ENCODE measurements at regions not wholly inside any gene's neighbourhood (a gene's known extent, or its start where the extent isn't known, plus 50 kb on each side); places are given as distances from the start of the nearest gene placed in this dataset.
"Not testable (repeated sequence)": the region's sequence is repeated elsewhere in the genome, so short reads cannot be mapped to it uniquely, and the experiment has no call there.

- Histone ChIP-seq H3K36me3 (ENCODE audit: control insufficient read depth, insufficient read depth, low read length) (no peaks in the 10 kb centered on the region), H3K9me3 (ENCODE audit: control insufficient read depth, low read length) (no peaks in the 10 kb centered on the region), H3K4me3 (ENCODE audit: extremely low read depth, insufficient read depth, low read length, poor library complexity, severe bottlenecking) (no peak overlapping the region), H3K27ac (ENCODE audit: low read depth, low read length, severe bottlenecking) (no peak overlapping the region), H3K4me1 (ENCODE audit: control insufficient read depth, insufficient read depth, low read length, poor library complexity, severe bottlenecking) (no peaks in the 10 kb centered on the region)
- no CpG with 5 or more reads among the region's 1 CpG for whole genome bisulfite sequencing, 2 experiments (ENCODE audit: insufficient coverage in 2 of 2)
These were observed 298.3 kb upstream of the ERCC4 start for GRCh38 chr16:13621639-13622038.

- no peak overlapping the region for H3K4me3 ChIP-seq (ENCODE audit: extremely low read depth, insufficient read depth, low read length, poor library complexity, severe bottlenecking)
- H3K27ac ChIP-seq (ENCODE audit: low read depth, low read length, severe bottlenecking): no peak overlapping the region
- H3K9me3 ChIP-seq (ENCODE audit: control insufficient read depth, low read length): no peaks in the 10 kb centered on the region
- WGBS, 2 experiments (ENCODE audit: insufficient coverage in 2 of 2): 84 to 86% methylated on average over 2 to 4 of the region's 4 CpGs
- H3K36me3 ChIP-seq (ENCODE audit: control insufficient read depth, insufficient read depth, low read length): no peaks in the 10 kb centered on the region
- H3K4me1 ChIP-seq (ENCODE audit: control insufficient read depth, insufficient read depth, low read length, poor library complexity, severe bottlenecking): no peaks in the 10 kb centered on the region
These were observed 291.8 kb upstream of the ERCC4 start for GRCh38 chr16:13628156-13628555.

DNA sequence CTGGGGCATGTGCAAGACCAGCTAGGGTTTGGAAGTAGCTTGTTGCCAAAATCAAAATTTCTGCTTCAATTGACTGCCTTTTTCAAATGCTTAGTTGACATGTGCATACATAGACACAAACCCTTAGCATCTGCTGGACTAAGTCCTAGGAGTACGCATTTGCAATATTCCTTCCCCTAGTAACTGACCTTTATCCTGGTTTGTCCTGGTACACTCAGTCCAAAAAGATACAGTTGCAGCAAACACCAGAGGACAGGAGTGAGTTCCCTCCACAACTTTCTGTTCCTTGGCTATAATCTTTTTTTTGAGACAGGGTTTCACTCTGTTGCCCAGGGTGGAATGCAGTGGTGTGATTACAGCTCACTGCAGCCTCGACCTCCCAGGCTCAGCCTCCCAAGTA lies 290.2 kb upstream of the ERCC4 start:
- no peaks in the 10 kb centered on the region for H3K9me3 ChIP-seq (ENCODE audit: control insufficient read depth, low read length)
- H3K36me3 ChIP-seq (ENCODE audit: control insufficient read depth, insufficient read depth, low read length): no peaks in the 10 kb centered on the region
- no peaks in the 10 kb centered on the region for H3K4me1 ChIP-seq (ENCODE audit: control insufficient read depth, insufficient read depth, low read length, poor library complexity, severe bottlenecking)
- WGBS, 2 experiments (ENCODE audit: insufficient coverage in 2 of 2): 100% methylated on average over 2 of the region's 2 CpGs
- H3K4me3 ChIP-seq (ENCODE audit: extremely low read depth, insufficient read depth, low read length, poor library complexity, severe bottlenecking): no peak overlapping the region
- H3K27ac ChIP-seq (ENCODE audit: low read depth, low read length, severe bottlenecking): no peak overlapping the region

GRCh38 chr16:13630374-13630773 lies 289.6 kb upstream of the ERCC4 start:
- no peak overlapping the region for H3K27ac ChIP-seq (ENCODE audit: low read depth, low read length, severe bottlenecking)
- H3K4me3 ChIP-seq (ENCODE audit: extremely low read depth, insufficient read depth, low read length, poor library complexity, severe bottlenecking): no peak overlapping the region
- no peaks in the 10 kb centered on the region for H3K36me3 ChIP-seq (ENCODE audit: control insufficient read depth, insufficient read depth, low read length)
- H3K9me3 ChIP-seq (ENCODE audit: control insufficient read depth, low read length): no peaks in the 10 kb centered on the region
- 80% methylated on average over 1 of the region's 5 CpGs; no CpG with 5 or more reads in 1 of the 2 experiments for WGBS, 2 experiments (ENCODE audit: insufficient coverage in 2 of 2)
- no peaks in the 10 kb centered on the region for H3K4me1 ChIP-seq (ENCODE audit: control insufficient read depth, insufficient read depth, low read length, poor library complexity, severe bottlenecking)

GRCh38 chr16:13631213-13631767 lies 288.7 kb upstream of the ERCC4 start:
- no peak overlapping the region for H3K4me3 ChIP-seq (ENCODE audit: extremely low read depth, insufficient read depth, low read length, poor library complexity, severe bottlenecking)
- H3K36me3 ChIP-seq (ENCODE audit: control insufficient read depth, insufficient read depth, low read length): no peaks in the 10 kb centered on the region
- no peaks in the 10 kb centered on the region for H3K9me3 ChIP-seq (ENCODE audit: control insufficient read depth, low read length)
- whole genome bisulfite sequencing, 2 experiments (ENCODE audit: insufficient coverage in 2 of 2): 94 to 95% methylated on average over 2 of the region's 2 CpGs
- no peak overlapping the region for H3K27ac ChIP-seq (ENCODE audit: low read depth, low read length, severe bottlenecking)
- H3K4me1 ChIP-seq (ENCODE audit: control insufficient read depth, insufficient read depth, low read length, poor library complexity, severe bottlenecking): no peaks in the 10 kb centered on the region

DNA sequence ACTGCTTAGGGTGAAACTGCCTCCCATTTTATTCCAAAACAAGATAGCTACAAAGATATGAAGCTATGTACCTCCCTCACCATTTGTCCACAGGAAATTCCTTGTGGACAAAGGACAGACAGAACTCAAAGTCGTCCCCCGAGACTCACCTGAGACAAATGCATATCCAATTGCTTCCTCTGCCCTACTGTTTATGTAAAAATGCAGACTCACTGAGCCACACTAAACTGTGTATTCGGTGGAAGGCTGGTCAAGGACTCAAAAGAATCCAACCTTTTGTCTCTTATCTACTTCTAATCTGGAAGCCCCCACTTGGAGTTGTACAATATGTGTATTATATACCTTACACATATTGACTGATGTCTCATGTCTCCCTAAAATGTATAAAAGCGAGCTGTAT lies 288.0 kb upstream of the ERCC4 start:
- no peaks in the 10 kb centered on the region for H3K9me3 ChIP-seq (ENCODE audit: control insufficient read depth, low read length)
- no peaks in the 10 kb centered on the region for H3K4me1 ChIP-seq (ENCODE audit: control insufficient read depth, insufficient read depth, low read length, poor library complexity, severe bottlenecking)
- no peaks in the 10 kb centered on the region for H3K36me3 ChIP-seq (ENCODE audit: control insufficient read depth, insufficient read depth, low read length)
- H3K4me3 ChIP-seq (ENCODE audit: extremely low read depth, insufficient read depth, low read length, poor library complexity, severe bottlenecking): no peak overlapping the region
- 69 to 74% methylated on average over 2 to 4 of the region's 4 CpGs for WGBS, 2 experiments (ENCODE audit: insufficient coverage in 2 of 2)
- no peak overlapping the region for H3K27ac ChIP-seq (ENCODE audit: low read depth, low read length, severe bottlenecking)

DNA sequence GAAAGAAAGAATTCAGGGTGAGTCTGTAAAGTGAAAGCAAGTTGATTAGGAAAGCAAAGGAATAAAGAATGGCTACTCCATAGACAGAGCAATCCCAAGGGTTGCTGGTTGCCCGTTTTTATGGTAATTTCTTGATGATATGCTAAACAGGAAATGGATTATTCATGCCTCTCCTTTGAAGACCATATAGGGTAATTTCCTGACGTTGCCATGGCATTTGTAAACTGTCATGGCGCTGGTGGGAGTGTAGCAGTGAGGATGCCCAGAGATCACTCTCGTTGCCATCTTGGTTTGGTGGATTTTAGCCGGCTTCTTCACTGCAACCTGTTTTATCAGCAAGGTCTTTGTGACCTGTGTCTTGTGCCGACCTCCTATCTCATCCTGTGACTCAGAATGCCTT lies 287.4 kb upstream of the ERCC4 start:
- H3K4me1 ChIP-seq (ENCODE audit: control insufficient read depth, insufficient read depth, low read length, poor library complexity, severe bottlenecking); H3K36me3 ChIP-seq (ENCODE audit: control insufficient read depth, insufficient read depth, low read length); H3K4me3 ChIP-seq (ENCODE audit: extremely low read depth, insufficient read depth, low read length, poor library complexity, severe bottlenecking); H3K27ac ChIP-seq (ENCODE audit: low read depth, low read length, severe bottlenecking); H3K9me3 ChIP-seq (ENCODE audit: control insufficient read depth, low read length): not testable (repeated sequence)
- WGBS, 2 experiments (ENCODE audit: insufficient coverage in 2 of 2): 89 to 96% methylated on average over 3 to 5 of the region's 6 CpGs

DNA sequence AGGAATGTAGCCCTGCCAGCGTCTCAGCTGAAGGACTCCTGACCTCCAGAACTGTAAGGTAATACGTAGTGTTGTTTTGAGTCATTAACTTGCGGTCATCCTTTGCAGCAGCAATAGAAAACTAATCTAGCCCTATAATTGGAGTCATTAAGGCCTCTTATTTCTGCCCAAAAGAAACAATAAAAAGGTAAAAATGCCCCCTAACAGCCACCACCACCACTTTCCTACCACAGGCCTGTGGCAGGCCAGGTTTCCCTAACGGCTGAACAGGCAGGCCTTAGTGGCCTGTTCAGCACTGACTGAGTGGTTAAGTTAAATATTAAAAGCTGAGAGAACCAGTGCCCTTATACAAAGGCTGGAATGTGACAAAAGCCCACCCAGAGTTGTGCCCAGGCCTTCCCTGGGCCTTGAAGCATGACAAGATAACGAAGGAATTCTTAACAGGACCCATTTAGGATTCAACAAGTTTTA lies 286.5 kb upstream of the ERCC4 start:
- WGBS, 2 experiments (ENCODE audit: insufficient coverage in 2 of 2): 56 to 100% methylated on average over 1 of the region's 5 CpGs
- H3K9me3 ChIP-seq (ENCODE audit: control insufficient read depth, low read length): no peaks in the 10 kb centered on the region
- H3K4me1 ChIP-seq (ENCODE audit: control insufficient read depth, insufficient read depth, low read length, poor library complexity, severe bottlenecking): no peaks in the 10 kb centered on the region
- no peak overlapping the region for H3K27ac ChIP-seq (ENCODE audit: low read depth, low read length, severe bottlenecking)
- H3K4me3 ChIP-seq (ENCODE audit: extremely low read depth, insufficient read depth, low read length, poor library complexity, severe bottlenecking): no peak overlapping the region
- H3K36me3 ChIP-seq (ENCODE audit: control insufficient read depth, insufficient read depth, low read length): no peaks in the 10 kb centered on the region

DNA sequence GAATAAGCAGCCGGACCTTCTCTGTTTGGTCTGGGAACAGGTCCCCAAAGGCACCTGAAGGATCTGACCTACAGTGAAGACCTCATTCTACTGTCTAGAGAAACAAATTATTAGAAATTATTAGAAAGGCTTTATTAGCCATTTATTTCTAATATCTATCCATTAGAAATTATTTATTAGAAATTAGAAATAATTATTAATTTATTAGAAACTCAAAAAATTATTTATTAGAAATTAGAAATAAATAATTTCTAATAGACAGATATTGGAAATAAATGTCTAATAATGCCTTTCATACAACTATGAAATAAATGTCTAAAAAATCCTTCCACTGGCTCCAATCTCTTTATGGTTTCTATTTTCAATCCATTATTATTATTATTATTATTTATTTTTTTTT lies 285.7 kb upstream of the ERCC4 start:
- Histone ChIP-seq H3K4me3 (ENCODE audit: extremely low read depth, insufficient read depth, low read length, poor library complexity, severe bottlenecking) (no peak overlapping the region), H3K36me3 (ENCODE audit: control insufficient read depth, insufficient read depth, low read length) (no peaks in the 10 kb centered on the region)
- 100% methylated on average over 1 of the region's 1 CpG; no CpG with 5 or more reads in 1 of the 2 experiments for WGBS, 2 experiments (ENCODE audit: insufficient coverage in 2 of 2)

GRCh38 chr16:13634959-13635358 lies 285.0 kb upstream of the ERCC4 start:
- Histone ChIP-seq H3K4me3 (ENCODE audit: extremely low read depth, insufficient read depth, low read length, poor library complexity, severe bottlenecking) (no peak overlapping the region), H3K36me3 (ENCODE audit: control insufficient read depth, insufficient read depth, low read length) (no peaks in the 10 kb centered on the region), H3K9me3 (ENCODE audit: control insufficient read depth, low read length) (no peaks in the 10 kb centered on the region), H3K27ac (ENCODE audit: low read depth, low read length, severe bottlenecking) (no peak overlapping the region), H3K4me1 (ENCODE audit: control insufficient read depth, insufficient read depth, low read length, poor library complexity, severe bottlenecking) (no peaks in the 10 kb centered on the region)
- WGBS, 2 experiments (ENCODE audit: insufficient coverage in 2 of 2): 86 to 97% methylated on average over 4 to 5 of the region's 6 CpGs

More for the DNA sequence above, 285.7 kb upstream of the ERCC4 start:
- no peaks in the 10 kb centered on the region for H3K9me3 ChIP-seq (ENCODE audit: control insufficient read depth, low read length)
- H3K4me1 ChIP-seq (ENCODE audit: control insufficient read depth, insufficient read depth, low read length, poor library complexity, severe bottlenecking): no peaks in the 10 kb centered on the region
- H3K27ac ChIP-seq (ENCODE audit: low read depth, low read length, severe bottlenecking): no peak overlapping the region

- Histone ChIP-seq H3K36me3 (ENCODE audit: control insufficient read depth, insufficient read depth, low read length) (no peaks in the 10 kb centered on the region), H3K27ac (ENCODE audit: low read depth, low read length, severe bottlenecking) (no peak overlapping the region), H3K4me1 (ENCODE audit: control insufficient read depth, insufficient read depth, low read length, poor library complexity, severe bottlenecking) (no peaks in the 10 kb centered on the region), H3K4me3 (ENCODE audit: extremely low read depth, insufficient read depth, low read length, poor library complexity, severe bottlenecking) (no peak overlapping the region), H3K9me3 (ENCODE audit: control insufficient read depth, low read length) (no peaks in the 10 kb centered on the region)
- WGBS, 2 experiments (ENCODE audit: insufficient coverage in 2 of 2): 100% methylated on average over 2 of the region's 2 CpGs
These were observed 281.7 kb upstream of the ERCC4 start for GRCh38 chr16:13638218-13638617.
